Right lobe of liver (tissue), 4 donors: ENCODE measurements at regions not wholly inside any gene's neighbourhood (a gene's known extent, or its start where the extent isn't known, plus 50 kb on each side); places are given as distances from the start of the nearest gene placed in this dataset.

Source experiments
- CTCF ChIP-seq, 4 donors: fragments of 200-600 bp in 3 of 4; fragments of 450-650 bp in 1 of 4; IDR thresholded peaks; one replicate each; pipeline versions ENCODE4 v1.5.1 to v1.8.0; 2016 to 2022; ENCODE audit warnings: antibody characterized with exemption in 4 of 4, mild to moderate bottlenecking in 2 of 4
- POLR2A ChIP-seq: fragments of 450-650 bp; IDR thresholded peaks from one replicate; pipeline ENCODE4 v1.6.1; 2017; ENCODE audit warnings: antibody characterized with exemption, mild to moderate bottlenecking
- donor health status: DM: no; HTN: no; CAD: no.
- donor health status: DM: no; HTN: no; CAD: no.
- donor health status: DM: no; HTN: yes; CAD: no.

- no peak for TF ChIP-seq CTCF (IDR thresholded peaks at IDR 0.05)
- no peak for TF ChIP-seq POLR2A
These were observed 146.4 kb upstream of the ONECUT1 start for GRCh38 chr15:52936489-52936888.
